HEK293 (cell line): ENCODE measurements at regions not wholly inside any gene's neighbourhood (a gene's known extent, or its start where the extent isn't known, plus 50 kb on each side); places are given as distances from the start of the nearest gene placed in this dataset.

Source experiments
- CTCF ChIA-PET: fragments of 350-600 bp; formaldehyde crosslinking; extraction: SDS; loops from one replicate; lab custom pipeline; 2021; ENCODE audit warnings: antibody characterized with exemption; lab: Yijun Ruan, JAX
- POLR2A ChIA-PET: fragments of 300-600 bp; formaldehyde crosslinking; extraction: SDS; loops from one replicate; lab custom pipeline; 2020; ENCODE audit warnings: antibody characterized with exemption, inconsistent platforms; lab: Yijun Ruan, JAX
- H3K27ac ChIP-seq: fragments of 200-500 bp; sonication (Bioruptor generic); 2 replicates; pipeline ENCODE4 v1.5.1; 2014; ENCODE audit warnings: low read depth, low read length, control low read depth, inconsistent platforms; ENCODE audit errors: extremely low read depth
- H3K36me3 ChIP-seq, 2 experiments: fragments of 200-500 bp in 1 of 2; sonication (Bioruptor generic) in 1 of 2; 1 replicate in 1 of 2; 2 replicates in 1 of 2; pipeline ENCODE4 v1.5.1; 2014 to 2017; ENCODE audit warnings: inconsistent platforms in 2 of 2, low read length in 2 of 2; ENCODE audit not compliant: control insufficient read depth in 2 of 2, insufficient read depth in 1 of 2
- H3K4me1 ChIP-seq: fragments of 200-500 bp; sonication (Bioruptor generic); 2 replicates; pipeline ENCODE4 v1.5.1; 2014; ENCODE audit warnings: mild to moderate bottlenecking, low read length, inconsistent platforms; ENCODE audit not compliant: control insufficient read depth, insufficient read depth
- H3K4me3 ChIP-seq: 2 replicates; pipeline ENCODE4 v1.5.1; 2011; ENCODE audit warnings: low read depth, mild to moderate bottlenecking, control low read depth, low read length, moderate library complexity
- H3K9me3 ChIP-seq: fragments of 200-500 bp; sonication (Bioruptor generic); 2 replicates; pipeline ENCODE4 v1.5.1; 2014; ENCODE audit warnings: low read depth, low read length, inconsistent platforms; ENCODE audit not compliant: control insufficient read depth, insufficient read depth
- KLF9 ChIP-seq: fragments of 450-650 bp; formaldehyde crosslinking; IDR thresholded peaks from 2 replicates; pipeline ENCODE4 v1.5.1; 2016; ENCODE audit warnings: missing biosample characterization, missing genetic modification characterization, low read depth
- MZF1 ChIP-seq: fragments of 450-650 bp; formaldehyde crosslinking; IDR thresholded peaks from 2 replicates; pipeline ENCODE4 v1.5.1; 2017; ENCODE audit warnings: missing biosample characterization, missing genetic modification characterization, borderline replicate concordance
- SP2 ChIP-seq: fragments of 450-650 bp; formaldehyde crosslinking; IDR thresholded peaks from 2 replicates; pipeline ENCODE4 v1.5.1; 2016; ENCODE audit warnings: missing biosample characterization, missing genetic modification characterization
- TRIM28 ChIP-seq: IDR thresholded peaks from 2 replicates; pipeline ENCODE4 v1.6.1; 2011; ENCODE audit warnings: low read length, control low read depth, borderline replicate concordance
- ZFHX2 ChIP-seq: fragments of 450-650 bp; formaldehyde crosslinking; conservative IDR thresholded peaks from 2 replicates; pipeline ENCODE4 v1.5.1; 2016; ENCODE audit warnings: missing biosample characterization, missing genetic modification characterization
- ZNF114 ChIP-seq: fragments of 450-650 bp; formaldehyde crosslinking; IDR thresholded peaks from 2 replicates; pipeline ENCODE4 v1.5.0; 2017; ENCODE audit warnings: missing biosample characterization, missing genetic modification characterization
- ZNF184 ChIP-seq: fragments of 450-650 bp; IDR thresholded peaks from 2 replicates; pipeline ENCODE4 v1.5.1; 2018; ENCODE audit warnings: missing biosample characterization, mild to moderate bottlenecking, missing genetic modification characterization
- ZNF211 ChIP-seq: fragments of 450-650 bp; formaldehyde crosslinking; IDR thresholded peaks from 2 replicates; pipeline ENCODE4 v1.5.1; 2016; ENCODE audit warnings: low read depth, missing biosample characterization, missing genetic modification characterization
- ZNF311 ChIP-seq: fragments of 450-650 bp; formaldehyde crosslinking; IDR thresholded peaks from 2 replicates; pipeline ENCODE4 v1.5.1; 2017; ENCODE audit warnings: missing biosample characterization, missing genetic modification characterization, borderline replicate concordance
- ZNF354C ChIP-seq: fragments of 450-650 bp; formaldehyde crosslinking; IDR thresholded peaks from 2 replicates; pipeline ENCODE4 v1.5.1; 2016; ENCODE audit warnings: missing biosample characterization, missing genetic modification characterization, low read depth, borderline replicate concordance
- ZNF521 ChIP-seq: fragments of 450-650 bp; formaldehyde crosslinking; IDR thresholded peaks from 2 replicates; pipeline ENCODE4 v1.5.1; 2017; ENCODE audit warnings: missing biosample characterization, mild to moderate bottlenecking, missing genetic modification characterization
- ZNF555 ChIP-seq: fragments of 450-650 bp; formaldehyde crosslinking; conservative IDR thresholded peaks from 2 replicates; pipeline ENCODE4 v1.5.1; 2017; ENCODE audit warnings: missing biosample characterization, mild to moderate bottlenecking, missing genetic modification characterization, inconsistent platforms
- ZNF560 ChIP-seq: fragments of 450-650 bp; formaldehyde crosslinking; IDR thresholded peaks from 2 replicates; pipeline ENCODE4 v1.5.1; 2017; ENCODE audit warnings: missing biosample characterization, missing genetic modification characterization, borderline replicate concordance
- ZNF621 ChIP-seq: fragments of 450-650 bp; formaldehyde crosslinking; IDR thresholded peaks from 2 replicates; pipeline ENCODE4 v1.5.1; 2017; ENCODE audit warnings: missing biosample characterization, missing genetic modification characterization
- ZNF785 ChIP-seq: fragments of 450-650 bp; formaldehyde crosslinking; IDR thresholded peaks from 2 replicates; pipeline ENCODE4 v1.5.1; 2016; ENCODE audit warnings: missing biosample characterization, missing genetic modification characterization
- TF ChIP-seq, protein P1 (sequence below): fragments of 450-650 bp; formaldehyde crosslinking; IDR thresholded peaks from 2 replicates; pipeline ENCODE4 v1.5.1; 2017; ENCODE audit warnings: missing biosample characterization, missing genetic modification characterization
- TF ChIP-seq, protein P2 (sequence below): fragments of 450-650 bp; formaldehyde crosslinking; IDR thresholded peaks from 2 replicates; pipeline ENCODE4 v1.5.1; 2017; ENCODE audit warnings: missing biosample characterization, missing genetic modification characterization
- TF ChIP-seq, protein P3 (sequence below): fragments of 450-650 bp; formaldehyde crosslinking; IDR thresholded peaks from 2 replicates; pipeline ENCODE4 v1.5.1; 2016; ENCODE audit warnings: missing biosample characterization, missing genetic modification characterization
- TF ChIP-seq, protein P4 (sequence below): fragments of 450-650 bp; formaldehyde crosslinking; IDR thresholded peaks from 2 replicates; pipeline ENCODE4 v1.5.1; 2016; ENCODE audit warnings: missing biosample characterization, missing genetic modification characterization
- TF ChIP-seq, protein P5 (sequence below): fragments of 450-650 bp; formaldehyde crosslinking; IDR thresholded peaks from 2 replicates; pipeline ENCODE4 v1.5.1; 2016; ENCODE audit warnings: missing biosample characterization, missing genetic modification characterization

DNA sequence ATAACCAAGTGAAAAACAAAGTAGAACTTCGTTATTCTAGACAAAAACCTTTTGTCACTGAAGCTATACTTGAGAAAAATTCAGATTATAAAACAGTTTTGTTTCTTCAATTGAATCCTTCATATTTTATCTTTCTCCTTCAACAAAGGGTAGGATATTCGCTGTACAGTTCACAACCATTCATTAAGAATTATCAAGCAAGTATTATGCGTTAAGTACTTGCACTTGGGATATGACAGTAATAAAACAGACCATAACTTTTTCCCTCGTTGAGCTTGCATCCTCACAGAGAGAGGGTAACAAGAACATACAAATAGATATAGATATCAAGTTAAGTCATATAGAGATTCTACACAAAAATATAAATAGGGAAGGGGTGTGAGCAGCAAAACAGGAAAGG is 61.2 kb upstream of the MEOX2 start (continued):
- TF ChIP-seq SP2 (tag by site-specific recombination), result no peak
- TF ChIP-seq, protein P1, sequence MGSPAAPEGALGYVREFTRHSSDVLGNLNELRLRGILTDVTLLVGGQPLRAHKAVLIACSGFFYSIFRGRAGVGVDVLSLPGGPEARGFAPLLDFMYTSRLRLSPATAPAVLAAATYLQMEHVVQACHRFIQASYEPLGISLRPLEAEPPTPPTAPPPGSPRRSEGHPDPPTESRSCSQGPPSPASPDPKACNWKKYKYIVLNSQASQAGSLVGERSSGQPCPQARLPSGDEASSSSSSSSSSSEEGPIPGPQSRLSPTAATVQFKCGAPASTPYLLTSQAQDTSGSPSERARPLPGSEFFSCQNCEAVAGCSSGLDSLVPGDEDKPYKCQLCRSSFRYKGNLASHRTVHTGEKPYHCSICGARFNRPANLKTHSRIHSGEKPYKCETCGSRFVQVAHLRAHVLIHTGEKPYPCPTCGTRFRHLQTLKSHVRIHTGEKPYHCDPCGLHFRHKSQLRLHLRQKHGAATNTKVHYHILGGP (tag by site-specific recombination), result no peak
- no peak for TF ChIP-seq ZNF311 (tag by site-specific recombination)
- TF ChIP-seq, protein P2, sequence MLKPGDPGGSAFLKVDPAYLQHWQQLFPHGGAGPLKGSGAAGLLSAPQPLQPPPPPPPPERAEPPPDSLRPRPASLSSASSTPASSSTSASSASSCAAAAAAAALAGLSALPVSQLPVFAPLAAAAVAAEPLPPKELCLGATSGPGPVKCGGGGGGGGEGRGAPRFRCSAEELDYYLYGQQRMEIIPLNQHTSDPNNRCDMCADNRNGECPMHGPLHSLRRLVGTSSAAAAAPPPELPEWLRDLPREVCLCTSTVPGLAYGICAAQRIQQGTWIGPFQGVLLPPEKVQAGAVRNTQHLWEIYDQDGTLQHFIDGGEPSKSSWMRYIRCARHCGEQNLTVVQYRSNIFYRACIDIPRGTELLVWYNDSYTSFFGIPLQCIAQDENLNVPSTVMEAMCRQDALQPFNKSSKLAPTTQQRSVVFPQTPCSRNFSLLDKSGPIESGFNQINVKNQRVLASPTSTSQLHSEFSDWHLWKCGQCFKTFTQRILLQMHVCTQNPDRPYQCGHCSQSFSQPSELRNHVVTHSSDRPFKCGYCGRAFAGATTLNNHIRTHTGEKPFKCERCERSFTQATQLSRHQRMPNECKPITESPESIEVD (tag by site-specific recombination), result no peak
- TF ChIP-seq ZNF114 (tag by site-specific recombination), result no peak
- no peak for TF ChIP-seq ZNF184 (tag by site-specific recombination)
- TF ChIP-seq, protein P3, sequence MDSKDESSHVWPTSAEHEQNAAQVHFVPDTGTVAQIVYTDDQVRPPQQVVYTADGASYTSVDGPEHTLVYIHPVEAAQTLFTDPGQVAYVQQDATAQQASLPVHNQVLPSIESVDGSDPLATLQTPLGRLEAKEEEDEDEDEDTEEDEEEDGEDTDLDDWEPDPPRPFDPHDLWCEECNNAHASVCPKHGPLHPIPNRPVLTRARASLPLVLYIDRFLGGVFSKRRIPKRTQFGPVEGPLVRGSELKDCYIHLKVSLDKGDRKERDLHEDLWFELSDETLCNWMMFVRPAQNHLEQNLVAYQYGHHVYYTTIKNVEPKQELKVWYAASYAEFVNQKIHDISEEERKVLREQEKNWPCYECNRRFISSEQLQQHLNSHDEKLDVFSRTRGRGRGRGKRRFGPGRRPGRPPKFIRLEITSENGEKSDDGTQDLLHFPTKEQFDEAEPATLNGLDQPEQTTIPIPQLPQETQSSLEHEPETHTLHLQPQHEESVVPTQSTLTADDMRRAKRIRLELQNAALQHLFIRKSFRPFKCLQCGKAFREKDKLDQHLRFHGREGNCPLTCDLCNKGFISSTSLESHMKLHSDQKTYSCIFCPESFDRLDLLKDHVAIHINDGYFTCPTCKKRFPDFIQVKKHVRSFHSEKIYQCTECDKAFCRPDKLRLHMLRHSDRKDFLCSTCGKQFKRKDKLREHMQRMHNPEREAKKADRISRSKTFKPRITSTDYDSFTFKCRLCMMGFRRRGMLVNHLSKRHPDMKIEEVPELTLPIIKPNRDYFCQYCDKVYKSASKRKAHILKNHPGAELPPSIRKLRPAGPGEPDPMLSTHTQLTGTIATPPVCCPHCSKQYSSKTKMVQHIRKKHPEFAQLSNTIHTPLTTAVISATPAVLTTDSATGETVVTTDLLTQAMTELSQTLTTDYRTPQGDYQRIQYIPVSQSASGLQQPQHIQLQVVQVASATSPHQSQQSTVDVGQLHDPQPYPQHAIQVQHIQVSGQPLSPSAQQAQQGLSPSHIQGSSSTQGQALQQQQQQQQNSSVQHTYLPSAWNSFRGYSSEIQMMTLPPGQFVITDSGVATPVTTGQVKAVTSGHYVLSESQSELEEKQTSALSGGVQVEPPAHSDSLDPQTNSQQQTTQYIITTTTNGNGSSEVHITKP (tag by site-specific recombination), result no peak

DNA sequence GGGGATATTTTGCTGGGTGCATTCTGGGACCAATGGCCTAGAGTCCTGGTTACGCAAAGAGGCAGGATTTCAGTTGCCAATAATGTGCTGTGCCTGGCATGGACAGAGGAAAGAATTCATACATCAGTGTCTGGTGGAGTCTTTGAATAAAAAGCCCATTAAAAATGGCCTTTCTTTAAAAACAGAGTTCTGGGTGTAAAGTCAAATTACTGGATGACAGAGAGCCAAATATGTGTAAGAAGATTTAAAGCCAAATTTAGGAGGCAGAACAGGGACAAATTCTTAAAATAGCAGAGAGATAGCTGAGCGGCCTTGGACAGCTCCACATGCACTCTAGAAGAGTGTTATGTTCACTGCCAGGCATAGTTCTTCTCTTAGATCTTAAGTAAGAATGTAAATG is 60.8 kb upstream of the MEOX2 start:
- H3K9me3 ChIP-seq, result no peaks in the 10 kb centered on the region
- ChIA-PET POLR2A (no interaction called here), CTCF (no interaction called here)
- no peak overlapping the region for H3K27ac ChIP-seq
- TF ChIP-seq, protein P4, sequence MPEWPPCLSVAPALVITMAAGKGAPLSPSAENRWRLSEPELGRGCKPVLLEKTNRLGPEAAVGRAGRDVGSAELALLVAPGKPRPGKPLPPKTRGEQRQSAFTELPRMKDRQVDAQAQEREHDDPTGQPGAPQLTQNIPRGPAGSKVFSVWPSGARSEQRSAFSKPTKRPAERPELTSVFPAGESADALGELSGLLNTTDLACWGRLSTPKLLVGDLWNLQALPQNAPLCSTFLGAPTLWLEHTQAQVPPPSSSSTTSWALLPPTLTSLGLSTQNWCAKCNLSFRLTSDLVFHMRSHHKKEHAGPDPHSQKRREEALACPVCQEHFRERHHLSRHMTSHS (tag by site-specific recombination), result no peak
- no peak for TF ChIP-seq TRIM28
- TF ChIP-seq MZF1, result no peak
- no peak for TF ChIP-seq ZNF785
- no peak for TF ChIP-seq ZFHX2 (tag by site-specific recombination)
- TF ChIP-seq KLF9 (tag by site-specific recombination), result no peak
- no peak for TF ChIP-seq ZNF211 (tag by site-specific recombination)
- no peak for TF ChIP-seq ZNF621 (tag by site-specific recombination)
- no peak for TF ChIP-seq ZNF555 (tag by site-specific recombination)
- TF ChIP-seq, protein P5, sequence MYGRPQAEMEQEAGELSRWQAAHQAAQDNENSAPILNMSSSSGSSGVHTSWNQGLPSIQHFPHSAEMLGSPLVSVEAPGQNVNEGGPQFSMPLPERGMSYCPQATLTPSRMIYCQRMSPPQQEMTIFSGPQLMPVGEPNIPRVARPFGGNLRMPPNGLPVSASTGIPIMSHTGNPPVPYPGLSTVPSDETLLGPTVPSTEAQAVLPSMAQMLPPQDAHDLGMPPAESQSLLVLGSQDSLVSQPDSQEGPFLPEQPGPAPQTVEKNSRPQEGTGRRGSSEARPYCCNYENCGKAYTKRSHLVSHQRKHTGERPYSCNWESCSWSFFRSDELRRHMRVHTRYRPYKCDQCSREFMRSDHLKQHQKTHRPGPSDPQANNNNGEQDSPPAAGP (tag by site-specific recombination), result no peak
- TF ChIP-seq ZNF521 (tag by site-specific recombination), result no peak
- no peak for TF ChIP-seq ZNF354C (tag by site-specific recombination)
- TF ChIP-seq ZNF560, result no peak
- no peak overlapping the region for H3K4me3 ChIP-seq
- H3K36me3 ChIP-seq, result no peaks in the 10 kb centered on the region
- no peaks in the 10 kb centered on the region for H3K4me1 ChIP-seq
